H9 (cell line): ENCODE measurements at regions not wholly inside any gene's neighbourhood (a gene's known extent, or its start where the extent isn't known, plus 50 kb on each side); places are given as distances from the start of the nearest gene placed in this dataset.

ENCODE experiments used
- DNase-seq: peaks from one replicate; pipeline ENCODE4 v3.0.0-alpha.2; 2017
- H2AFZ ChIP-seq: one replicate; pipeline ENCODE4 v1.6.1; 2013; ENCODE audit warnings: mild to moderate bottlenecking, low read length, control low read depth, moderate library complexity
- H2AK5ac ChIP-seq: 2 replicates; pipeline ENCODE4 v1.6.1; 2013; ENCODE audit warnings: low read length, control low read depth, mixed read lengths; ENCODE audit not compliant: insufficient read length
- H2BK120ac ChIP-seq: one replicate; pipeline ENCODE4 v1.6.1; 2013; ENCODE audit warnings: low read depth, mild to moderate bottlenecking, low read length, control low read depth, inconsistent platforms; ENCODE audit not compliant: poor library complexity, severe bottlenecking
- H2BK12ac ChIP-seq: 2 replicates; pipeline ENCODE4 v1.6.1; 2013; ENCODE audit warnings: low read length, control low read depth, mixed read lengths, low read depth; ENCODE audit not compliant: insufficient read length
- H2BK15ac ChIP-seq: 2 replicates; pipeline ENCODE4 v1.6.1; 2013; ENCODE audit warnings: low read depth, low read length, control low read depth
- H2BK20ac ChIP-seq: one replicate; pipeline ENCODE4 v1.6.1; 2013; ENCODE audit warnings: low read depth, mild to moderate bottlenecking, low read length, control low read depth, inconsistent platforms; ENCODE audit not compliant: poor library complexity, severe bottlenecking
- H2BK5ac ChIP-seq: 2 replicates; pipeline ENCODE4 v1.6.1; 2013; ENCODE audit warnings: low read length, control low read depth, mixed read lengths; ENCODE audit not compliant: insufficient read length
- H3K14ac ChIP-seq: 2 replicates; pipeline ENCODE4 v1.6.1; 2013; ENCODE audit warnings: low read length, control low read depth; ENCODE audit not compliant: insufficient read depth
- H3K18ac ChIP-seq: 2 replicates; pipeline ENCODE4 v1.6.1; 2013; ENCODE audit warnings: low read depth, mild to moderate bottlenecking, mixed read lengths, low read length, control low read depth; ENCODE audit not compliant: insufficient read length
- H3K23ac ChIP-seq: 2 replicates; pipeline ENCODE4 v1.6.1; 2013; ENCODE audit warnings: low read length, control low read depth, mixed read lengths, low read depth; ENCODE audit not compliant: insufficient read length
- H3K23me2 ChIP-seq: 2 replicates; pipeline ENCODE4 v1.6.1; 2013; ENCODE audit warnings: low read depth, mild to moderate bottlenecking, mixed read lengths, low read length, control low read depth; ENCODE audit not compliant: insufficient read length, poor library complexity, severe bottlenecking
- H3K27ac ChIP-seq: 2 replicates; pipeline ENCODE4 v1.5.1; 2013; ENCODE audit warnings: low read length, control low read depth, mixed read lengths, low read depth; ENCODE audit not compliant: insufficient read length
- H3K27me3 ChIP-seq: 2 replicates; pipeline ENCODE4 v1.6.1; 2013; ENCODE audit warnings: low read length, control low read depth, inconsistent platforms; ENCODE audit not compliant: insufficient read depth
- H3K4ac ChIP-seq: 2 replicates; pipeline ENCODE4 v1.6.1; 2013; ENCODE audit warnings: low read depth, mild to moderate bottlenecking, control low read depth, inconsistent platforms, low read length, moderate library complexity
- H3K4me1 ChIP-seq: 2 replicates; pipeline ENCODE4 v1.6.1; 2013; ENCODE audit warnings: low read length, control low read depth, inconsistent platforms; ENCODE audit not compliant: insufficient read depth
- H3K4me2 ChIP-seq: 2 replicates; pipeline ENCODE4 v1.6.1; 2013; ENCODE audit warnings: low read length, control low read depth, mixed read lengths; ENCODE audit not compliant: insufficient read length, insufficient read depth
- H3K56ac ChIP-seq: 2 replicates; pipeline ENCODE4 v1.6.1; 2013; ENCODE audit warnings: low read depth, mild to moderate bottlenecking, mixed read lengths, low read length, control low read depth; ENCODE audit not compliant: insufficient read length
- H3K79me1 ChIP-seq: 2 replicates; pipeline ENCODE4 v1.6.1; 2013; ENCODE audit warnings: low read depth, mild to moderate bottlenecking, moderate library complexity, low read length, control low read depth, inconsistent platforms; ENCODE audit not compliant: insufficient read depth, poor library complexity, severe bottlenecking
- H3K79me2 ChIP-seq: 2 replicates; pipeline ENCODE4 v1.6.1; 2013; ENCODE audit warnings: low read length, control low read depth, inconsistent platforms; ENCODE audit not compliant: insufficient read depth
- H3K9ac ChIP-seq: 2 replicates; pipeline ENCODE4 v1.6.1; 2013; ENCODE audit warnings: low read length, control low read depth, mixed read lengths; ENCODE audit not compliant: insufficient read length; ENCODE audit errors: extremely low read depth
- H3K9me3 ChIP-seq: one replicate; pipeline ENCODE4 v1.6.1; 2013; ENCODE audit warnings: low read depth, low read length, inconsistent platforms; ENCODE audit not compliant: control insufficient read depth
- H3T11ph ChIP-seq: one replicate; pipeline ENCODE4 v1.6.1; 2013; ENCODE audit warnings: mild to moderate bottlenecking, low read length, control low read depth, inconsistent platforms
- H4K20me1 ChIP-seq: one replicate; pipeline ENCODE4 v1.6.1; 2013; ENCODE audit not compliant: control insufficient read depth, insufficient read length, insufficient read depth
- H4K5ac ChIP-seq: 2 replicates; pipeline ENCODE4 v1.6.1; 2013; ENCODE audit warnings: low read depth, mild to moderate bottlenecking, mixed read lengths, low read length, control low read depth; ENCODE audit not compliant: insufficient read length
- H4K8ac ChIP-seq: replicated peaks from 2 replicates; pipeline ENCODE4 v1.6.1; 2013; ENCODE audit warnings: low read length, control low read depth, mixed read lengths, low read depth; ENCODE audit not compliant: insufficient read length
- H4K91ac ChIP-seq: 2 replicates; pipeline ENCODE4 v1.6.1; 2013; ENCODE audit warnings: low read depth, mild to moderate bottlenecking, moderate library complexity, mixed read lengths, low read length, control low read depth; ENCODE audit not compliant: insufficient read length
- H3K27ac Mint-ChIP-seq, 3 experiments: 2 replicates in 2 of 3; 3 replicates in 1 of 3; pipeline ENCODE4 v1.8.0; 2020 to 2021; ENCODE audit warnings: mixed read lengths in 3 of 3, mild to moderate bottlenecking in 1 of 3, moderate library complexity in 1 of 3
- H3K27me3 Mint-ChIP-seq: 2 replicates; pipeline ENCODE4 v1.8.0; 2021; ENCODE audit warnings: low read depth, mild to moderate bottlenecking, moderate library complexity, mixed read lengths
- H3K36me3 Mint-ChIP-seq, 3 experiments: 2 replicates in 2 of 3; 3 replicates in 1 of 3; pipeline ENCODE4 v1.8.0; 2020 to 2021; ENCODE audit warnings: low read depth in 3 of 3, mixed read lengths in 3 of 3; ENCODE audit not compliant: insufficient read depth in 1 of 3
- H3K4me1 Mint-ChIP-seq, 2 experiments: 2 replicates each; pipeline ENCODE4 v1.8.0; 2020; ENCODE audit warnings: mixed read lengths in 2 of 2
- H3K4me3 Mint-ChIP-seq, 2 experiments: 2 replicates in 1 of 2; 3 replicates in 1 of 2; pipeline ENCODE4 v1.8.0; 2020 to 2021; ENCODE audit warnings: mild to moderate bottlenecking in 2 of 2, mixed read lengths in 2 of 2, moderate library complexity in 1 of 2
- H3K9me3 Mint-ChIP-seq, 2 experiments: 2 replicates in 1 of 2; 3 replicates in 1 of 2; pipeline ENCODE4 v1.8.0; 2020; ENCODE audit warnings: mild to moderate bottlenecking in 2 of 2, mixed read lengths in 2 of 2, moderate library complexity in 1 of 2
- WGBS: extraction: QIAGEN DNeasy Blood & Tissue Kit; methylation state at CpG from one replicate; pipeline ENCODE4 v1.1.7; 2013; ENCODE audit warnings: missing lambda C conversion rate, low lambda C conversion rate, mixed read lengths; ENCODE audit not compliant: insufficient read length; ENCODE audit errors: extremely low coverage; 5-methylcytosine and 5-hydroxymethylcytosine counted together
- TF ChIP-seq, protein P1 (sequence below): fragments of 200-600 bp; sonication (generic); conservative IDR thresholded peaks from 3 replicates; pipeline ENCODE4 v1.8.0; 2021; ENCODE audit warnings: antibody characterized with exemption, mild to moderate bottlenecking

DNA sequence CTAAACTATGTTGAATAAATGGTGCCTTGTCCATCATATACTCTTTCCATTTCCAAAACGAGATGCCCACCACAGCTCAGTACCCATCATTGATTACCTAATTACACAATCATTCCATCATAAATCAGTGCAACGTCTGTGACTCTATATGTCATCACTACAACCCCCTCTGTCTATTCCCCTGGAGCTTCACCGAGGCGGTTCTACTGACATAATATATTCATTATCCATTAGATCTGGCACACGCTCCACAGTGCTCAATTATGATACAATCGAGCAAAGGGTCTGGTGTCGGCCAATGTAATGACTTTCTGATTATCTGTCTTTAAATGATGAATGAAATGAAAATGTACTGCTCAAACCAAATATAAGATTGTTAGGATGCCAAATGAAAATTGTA is 1737.7 kb upstream of the WWC1 start:
- no peak overlapping the region for H3K4ac ChIP-seq
- H4K8ac ChIP-seq: no peak overlapping the region
- H3K4me2 ChIP-seq: no peak overlapping the region
- H3K79me1 ChIP-seq: no peaks in the 10 kb centered on the region
- no peak overlapping the region for H2BK5ac ChIP-seq
- H3K27ac ChIP-seq: no peak overlapping the region
- no peaks in the 10 kb centered on the region for H3K23me2 ChIP-seq
- H2AK5ac ChIP-seq: no peak overlapping the region
- no peak overlapping the region for H2BK120ac ChIP-seq
- H3K27me3 ChIP-seq: no peaks in the 10 kb centered on the region
- no peak overlapping the region for H2BK12ac ChIP-seq
- Mint-ChIP-seq H3K27ac (peak overlapping the region in 1 of 3 experiments; percentile 68; a peak in 1 of 7 replicates), H3K9me3 (peaks cover 0 to 3% of the 10 kb centered on the region in 2 experiments; a peak in 3 of 5 replicates), H3K27me3 (no peaks in the 10 kb centered on the region), H3K4me3 (no peak overlapping the region), H3K36me3 (peaks cover 0 to 4% (median 3%) of the 10 kb centered on the region in 3 experiments; a peak in 1 of 7 replicates), H3K4me1 (no peaks in the 10 kb centered on the region)
- no peak overlapping the region for H3K18ac ChIP-seq
- WGBS: no CpG with 5 or more reads among the region's 7 CpGs
- H3K9me3 ChIP-seq: no peaks in the 10 kb centered on the region
- TF ChIP-seq, protein P1, sequence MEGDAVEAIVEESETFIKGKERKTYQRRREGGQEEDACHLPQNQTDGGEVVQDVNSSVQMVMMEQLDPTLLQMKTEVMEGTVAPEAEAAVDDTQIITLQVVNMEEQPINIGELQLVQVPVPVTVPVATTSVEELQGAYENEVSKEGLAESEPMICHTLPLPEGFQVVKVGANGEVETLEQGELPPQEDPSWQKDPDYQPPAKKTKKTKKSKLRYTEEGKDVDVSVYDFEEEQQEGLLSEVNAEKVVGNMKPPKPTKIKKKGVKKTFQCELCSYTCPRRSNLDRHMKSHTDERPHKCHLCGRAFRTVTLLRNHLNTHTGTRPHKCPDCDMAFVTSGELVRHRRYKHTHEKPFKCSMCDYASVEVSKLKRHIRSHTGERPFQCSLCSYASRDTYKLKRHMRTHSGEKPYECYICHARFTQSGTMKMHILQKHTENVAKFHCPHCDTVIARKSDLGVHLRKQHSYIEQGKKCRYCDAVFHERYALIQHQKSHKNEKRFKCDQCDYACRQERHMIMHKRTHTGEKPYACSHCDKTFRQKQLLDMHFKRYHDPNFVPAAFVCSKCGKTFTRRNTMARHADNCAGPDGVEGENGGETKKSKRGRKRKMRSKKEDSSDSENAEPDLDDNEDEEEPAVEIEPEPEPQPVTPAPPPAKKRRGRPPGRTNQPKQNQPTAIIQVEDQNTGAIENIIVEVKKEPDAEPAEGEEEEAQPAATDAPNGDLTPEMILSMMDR: no peak
- H4K20me1 ChIP-seq: no peaks in the 10 kb centered on the region
- no peaks in the 10 kb centered on the region for H3K4me1 ChIP-seq
- no peak overlapping the region for H2BK20ac ChIP-seq
- H3K23ac ChIP-seq: no peak overlapping the region
- DNase-seq: no peak
- no peak overlapping the region for H3K56ac ChIP-seq
- no peak overlapping the region for H3K9ac ChIP-seq
- H2AFZ ChIP-seq: no peak overlapping the region
- H3T11ph ChIP-seq: no peak overlapping the region
- no peak overlapping the region for H2BK15ac ChIP-seq
- no peak overlapping the region for H4K91ac ChIP-seq
- no peaks in the 10 kb centered on the region for H3K79me2 ChIP-seq
- no peak overlapping the region for H4K5ac ChIP-seq
- H3K14ac ChIP-seq: no peak overlapping the region
